GM12865 (cell line): ENCODE measurements at regions not wholly inside any gene's neighbourhood (a gene's known extent, or its start where the extent isn't known, plus 50 kb on each side); places are given as distances from the start of the nearest gene placed in this dataset.

ENCODE experiments used
- DNase-seq: peaks from one replicate; pipeline ENCODE4 v3.0.0; 2010; ENCODE audit warnings: low read depth
- H3K4me3 ChIP-seq: 2 replicates; pipeline ENCODE4 v1.5.1; 2011; ENCODE audit warnings: mild to moderate bottlenecking, low read depth, low read length, control low read depth
- CTCF ChIP-seq: IDR thresholded peaks from 2 replicates; pipeline ENCODE4 v1.5.1; 2011; ENCODE audit warnings: low read length, control low read depth, low read depth, inconsistent platforms; ENCODE audit not compliant: insufficient read depth; ENCODE audit errors: missing control alignments

GRCh38 chr2:17083902-17084301 lies 418.3 kb upstream of the CYRIA start:
- TF ChIP-seq CTCF = no peak
- DNase-seq = no peak
- H3K4me3 ChIP-seq = no peak overlapping the region

GRCh38 chr2:17079262-17079661 lies 413.6 kb upstream of the CYRIA start:
- DNase-seq = no peak
- no peak for TF ChIP-seq CTCF
- H3K4me3 ChIP-seq = no peak overlapping the region

GRCh38 chr2:17076533-17076932 lies 410.9 kb upstream of the CYRIA start:
- no peak for DNase-seq
- no peak for TF ChIP-seq CTCF
- no peak overlapping the region for H3K4me3 ChIP-seq

GRCh38 chr2:17070711-17071110 lies 405.1 kb upstream of the CYRIA start:
- TF ChIP-seq CTCF = no peak
- no peak overlapping the region for H3K4me3 ChIP-seq
- DNase-seq = no peak

GRCh38 chr2:17069564-17069963 lies 403.9 kb upstream of the CYRIA start:
- no peak for TF ChIP-seq CTCF
- no peak for DNase-seq
- H3K4me3 ChIP-seq = no peak overlapping the region

- H3K4me3 ChIP-seq = no peak overlapping the region
- TF ChIP-seq CTCF = no peak
- no peak for DNase-seq
These were observed 402.4 kb upstream of the CYRIA start for GRCh38 chr2:17068021-17068420.

GRCh38 chr2:17065536-17065935 lies 399.9 kb upstream of the CYRIA start:
- no peak overlapping the region for H3K4me3 ChIP-seq
- no peak for TF ChIP-seq CTCF
- no peak for DNase-seq
